NCI-H2171 treated with DMSO at 0.1 percent for 48 hours (cell line): ENCODE measurements at regions not wholly inside any gene's neighbourhood (a gene's known extent, or its start where the extent isn't known, plus 50 kb on each side); places are given as distances from the start of the nearest gene placed in this dataset.
"Not testable (repeated sequence)": the region's sequence is repeated elsewhere in the genome, so short reads cannot be mapped to it uniquely, and the experiment has no call there.

Source experiments
- DNase-seq: peaks from one replicate; lab custom pipeline; 2025; lab: John Stamatoyannopoulos, UW

- DNase-seq = no peak
Measured at GRCh38 chr3:110478377-110479054, 593.1 kb upstream of the NECTIN3 start.

DNA sequence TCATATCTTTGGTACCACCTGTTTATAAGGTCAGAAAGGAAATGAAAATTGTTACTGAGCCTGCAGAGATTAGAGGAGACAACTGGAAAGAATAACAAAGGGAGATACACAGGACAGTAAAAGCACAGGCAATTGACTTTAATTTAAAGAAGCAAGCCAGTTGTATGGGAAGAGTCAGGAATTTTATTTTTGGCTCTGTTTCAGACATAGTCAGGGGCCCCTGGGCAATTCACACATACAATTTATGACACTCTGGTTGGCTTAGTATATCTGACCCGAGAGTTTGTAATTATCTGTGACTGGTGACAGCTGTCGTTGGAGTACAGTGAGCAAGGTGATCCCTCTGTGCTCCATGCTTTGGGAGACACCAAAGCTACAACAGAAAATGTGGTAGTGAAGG lies 591.9 kb upstream of the NECTIN3 start:
- DNase-seq = no peak

DNA sequence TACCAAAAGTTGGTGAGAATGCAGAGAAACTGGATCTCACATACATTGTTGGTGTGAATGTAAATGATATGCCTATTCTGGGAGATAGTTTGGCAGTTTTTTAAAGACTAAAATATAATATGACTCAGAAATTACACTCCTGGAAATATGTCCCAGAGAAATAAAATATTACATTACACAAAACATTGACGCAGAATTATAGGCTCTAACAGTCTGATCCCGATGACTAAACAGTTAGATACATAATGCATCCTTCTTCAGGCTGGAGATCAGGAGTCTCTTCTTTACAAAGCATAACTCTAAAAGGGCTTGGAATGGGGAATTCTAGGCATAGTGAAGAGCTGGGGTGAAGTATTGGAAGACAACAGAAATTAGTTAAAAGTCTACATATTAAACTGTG lies 586.2 kb upstream of the NECTIN3 start:
- DNase-seq = no peak

- DNase-seq = no peak
Measured at GRCh38 chr3:110487840-110488239, 583.8 kb upstream of the NECTIN3 start.

DNA sequence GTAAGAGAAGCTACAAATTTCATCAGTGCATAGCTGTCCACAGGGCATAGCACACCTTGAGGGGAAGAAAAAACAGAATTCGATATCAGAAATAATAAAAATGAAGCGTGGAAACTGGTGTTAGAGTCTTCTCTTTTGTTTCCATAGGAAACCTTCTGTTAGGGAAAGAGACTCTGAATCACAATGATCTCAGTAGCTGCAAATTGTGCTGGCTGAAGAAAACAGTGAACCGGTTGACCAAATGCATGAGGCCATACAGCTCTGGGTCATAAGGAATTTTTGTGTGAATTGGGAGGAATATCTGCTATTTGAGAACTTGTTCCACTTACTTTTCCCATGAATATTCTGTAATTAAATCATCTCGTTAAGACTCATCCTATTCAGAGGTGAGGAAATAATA lies 580.2 kb upstream of the NECTIN3 start:
- DNase-seq = no peak

DNA sequence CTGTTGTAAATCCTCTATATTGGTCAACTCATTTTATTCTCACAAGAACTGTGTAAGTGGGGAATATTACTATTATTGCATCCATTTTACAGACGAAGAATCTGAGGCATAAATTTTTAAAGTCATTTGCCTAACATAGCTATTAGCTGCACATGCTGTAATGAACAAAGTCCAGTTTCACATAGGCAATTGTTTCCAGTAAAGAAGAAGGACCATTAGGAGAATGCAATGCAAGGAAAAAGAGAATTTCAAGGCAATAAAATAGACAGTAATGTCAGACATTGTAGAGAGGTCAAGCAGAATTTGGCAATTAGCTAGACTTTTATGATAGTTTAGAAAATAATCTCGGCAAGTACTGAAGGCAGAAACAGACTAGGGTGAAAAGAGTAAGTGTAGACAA lies 578.7 kb upstream of the NECTIN3 start:
- DNase-seq = no peak

- no peak for DNase-seq
Measured at GRCh38 chr3:110493438-110494092, 578.1 kb upstream of the NECTIN3 start.

GRCh38 chr3:110494093-110494490 lies 577.5 kb upstream of the NECTIN3 start:
- DNase-seq = no peak

GRCh38 chr3:110494728-110495127 lies 576.9 kb upstream of the NECTIN3 start:
- no peak for DNase-seq

DNA sequence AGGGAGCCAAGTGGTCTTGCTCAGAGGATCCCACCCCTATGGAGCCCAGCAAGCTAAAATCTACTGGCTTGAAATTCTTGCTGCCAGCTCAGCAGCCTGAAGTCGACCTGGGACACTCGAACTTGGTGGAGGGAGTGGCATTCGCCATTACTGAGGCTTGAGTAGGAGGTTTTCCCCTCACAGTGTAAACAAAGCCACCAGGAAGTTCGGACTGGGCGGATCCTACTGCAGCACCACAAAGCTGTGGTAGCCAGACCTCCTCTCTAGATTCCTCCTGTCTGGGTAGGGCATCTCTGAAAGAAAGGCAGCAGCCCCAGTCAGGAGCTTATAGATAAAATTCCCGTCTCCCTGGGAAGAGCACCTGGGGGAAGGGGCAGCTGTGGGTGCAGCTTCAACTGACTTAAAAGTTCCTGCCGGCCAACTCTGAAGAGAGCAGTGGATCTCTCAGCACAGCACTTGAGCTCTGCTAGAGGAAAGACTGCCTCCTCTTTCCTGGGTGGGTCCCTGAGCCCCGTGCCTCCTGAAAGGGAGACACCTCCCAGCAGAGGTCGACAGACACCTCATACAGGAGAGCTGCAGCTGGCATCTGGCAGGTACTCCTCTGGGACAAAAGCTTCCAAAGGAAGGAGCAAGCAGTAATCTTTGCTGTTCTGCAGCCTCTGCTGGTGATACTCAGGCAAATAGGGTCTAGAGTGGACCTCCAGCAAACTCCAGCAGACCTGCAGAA lies 576.3 kb upstream of the NECTIN3 start:
- DNase-seq = no peak

- DNase-seq = no peak
Measured at GRCh38 chr3:110504401-110504800, 567.2 kb upstream of the NECTIN3 start.

- DNase-seq = no peak
Measured at GRCh38 chr3:110504901-110505300, 566.7 kb upstream of the NECTIN3 start.

GRCh38 chr3:110506890-110507289 lies 564.7 kb upstream of the NECTIN3 start:
- no peak for DNase-seq

GRCh38 chr3:110507570-110507969 lies 564.0 kb upstream of the NECTIN3 start:
- not testable (repeated sequence) for DNase-seq

- DNase-seq = no peak
Measured at GRCh38 chr3:110512961-110513360, 558.7 kb upstream of the NECTIN3 start.

DNA sequence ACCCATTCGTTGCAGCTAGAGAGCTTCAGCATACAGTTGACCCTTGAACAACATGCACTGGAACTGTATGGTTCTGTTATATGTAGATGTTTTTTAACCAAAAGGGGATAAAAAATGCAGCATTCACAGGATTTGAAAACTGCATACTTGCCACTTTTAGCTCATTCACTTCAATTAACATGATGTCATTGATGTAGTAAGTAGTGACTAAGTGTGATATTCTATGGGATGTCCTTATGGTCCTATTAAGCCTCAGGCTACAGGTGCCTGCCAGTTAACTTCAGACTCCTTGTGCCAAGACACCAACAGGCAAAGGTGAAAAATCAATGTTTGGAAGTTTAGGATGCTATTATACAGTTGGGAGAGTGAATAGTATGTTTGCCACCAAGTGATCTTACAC lies 553.6 kb upstream of the NECTIN3 start:
- no peak for DNase-seq

GRCh38 chr3:110519071-110519470 lies 552.5 kb upstream of the NECTIN3 start:
- no peak for DNase-seq

DNA sequence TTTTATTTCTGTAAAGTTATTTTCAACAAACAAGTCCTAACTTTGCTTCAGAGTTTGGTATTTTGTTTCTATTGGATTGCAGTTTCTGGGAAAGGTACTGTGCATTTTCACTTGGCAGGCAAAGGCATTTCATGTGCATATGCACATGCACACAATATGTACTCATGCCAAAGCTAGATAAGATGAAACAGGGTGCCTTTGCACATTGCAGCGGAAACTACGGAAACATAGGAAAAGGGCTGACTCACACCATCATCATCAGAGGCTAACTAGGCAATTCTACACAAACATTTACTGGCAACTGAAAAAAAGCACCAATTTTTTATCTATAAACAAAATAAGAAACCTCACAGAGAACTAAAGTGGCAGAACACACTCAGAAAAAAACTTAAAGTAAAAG lies 550.6 kb upstream of the NECTIN3 start:
- no peak for DNase-seq

DNA sequence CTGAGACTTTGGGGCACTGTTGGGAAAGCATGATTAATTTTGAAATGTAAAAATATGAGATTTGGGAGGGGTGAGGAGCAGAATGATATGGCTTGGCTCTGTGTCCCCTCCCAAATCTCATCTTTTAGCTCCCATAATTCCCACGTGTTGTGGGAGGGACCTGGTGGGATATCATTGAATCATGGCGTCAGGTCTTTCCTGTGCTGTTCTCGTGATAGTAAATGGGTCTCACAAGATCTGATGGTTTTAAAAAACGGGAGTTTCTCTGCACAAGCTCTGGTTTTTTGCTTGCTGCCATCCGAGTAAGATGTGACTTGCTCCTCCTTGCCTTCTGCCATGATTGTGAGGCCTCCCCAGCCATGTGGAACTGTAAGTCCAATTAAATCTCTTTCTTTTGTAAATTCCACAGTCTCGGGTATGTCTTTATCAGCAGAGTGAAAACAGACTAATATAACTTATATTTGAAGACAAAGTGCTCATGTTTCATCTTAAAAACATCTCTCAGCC lies 546.0 kb upstream of the NECTIN3 start:
- not testable (repeated sequence) for DNase-seq

DNA sequence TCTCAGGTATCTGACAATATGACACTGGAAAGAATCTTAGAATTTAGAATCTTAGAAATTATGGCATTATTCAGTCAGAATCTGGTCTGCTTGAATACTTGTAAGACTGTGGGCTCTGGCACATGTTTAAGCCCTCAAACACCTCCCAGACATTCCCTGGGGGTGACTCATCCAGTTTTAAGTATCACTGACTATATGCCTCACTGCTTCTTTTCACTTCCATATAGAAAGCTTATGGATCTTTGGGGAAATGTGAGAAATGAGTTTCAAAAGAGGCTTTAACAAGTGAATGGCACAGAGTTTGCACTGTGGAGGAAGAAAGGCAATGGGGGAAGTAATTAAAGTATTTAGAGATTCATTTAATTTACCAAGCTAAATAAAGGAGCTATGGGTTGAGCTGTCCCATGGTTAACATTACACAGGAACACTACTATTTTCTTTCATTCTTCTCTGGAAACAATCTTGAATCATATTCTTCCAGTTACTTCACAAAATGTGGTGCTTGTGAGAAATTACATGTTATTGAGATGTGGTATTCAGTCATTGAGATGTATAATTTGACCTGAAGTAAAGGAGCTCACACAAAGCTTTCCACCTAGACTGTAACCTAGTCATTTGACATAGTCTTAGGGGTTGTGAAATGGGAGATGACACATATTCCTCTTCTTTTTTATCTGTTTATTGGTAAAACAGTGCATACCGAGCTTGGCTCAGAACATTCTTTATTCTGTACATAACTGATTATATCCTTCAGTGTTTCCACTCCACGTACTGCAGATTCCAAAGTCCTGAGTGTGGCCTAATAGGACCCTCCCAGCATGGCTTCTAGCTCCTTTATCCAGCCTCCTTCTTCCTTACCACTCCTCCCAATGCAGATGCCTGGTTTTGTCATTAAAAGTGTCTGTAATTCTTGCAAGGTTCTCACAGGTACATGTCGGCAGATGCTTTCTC lies 544.6 kb upstream of the NECTIN3 start:
- no peak for DNase-seq

DNA sequence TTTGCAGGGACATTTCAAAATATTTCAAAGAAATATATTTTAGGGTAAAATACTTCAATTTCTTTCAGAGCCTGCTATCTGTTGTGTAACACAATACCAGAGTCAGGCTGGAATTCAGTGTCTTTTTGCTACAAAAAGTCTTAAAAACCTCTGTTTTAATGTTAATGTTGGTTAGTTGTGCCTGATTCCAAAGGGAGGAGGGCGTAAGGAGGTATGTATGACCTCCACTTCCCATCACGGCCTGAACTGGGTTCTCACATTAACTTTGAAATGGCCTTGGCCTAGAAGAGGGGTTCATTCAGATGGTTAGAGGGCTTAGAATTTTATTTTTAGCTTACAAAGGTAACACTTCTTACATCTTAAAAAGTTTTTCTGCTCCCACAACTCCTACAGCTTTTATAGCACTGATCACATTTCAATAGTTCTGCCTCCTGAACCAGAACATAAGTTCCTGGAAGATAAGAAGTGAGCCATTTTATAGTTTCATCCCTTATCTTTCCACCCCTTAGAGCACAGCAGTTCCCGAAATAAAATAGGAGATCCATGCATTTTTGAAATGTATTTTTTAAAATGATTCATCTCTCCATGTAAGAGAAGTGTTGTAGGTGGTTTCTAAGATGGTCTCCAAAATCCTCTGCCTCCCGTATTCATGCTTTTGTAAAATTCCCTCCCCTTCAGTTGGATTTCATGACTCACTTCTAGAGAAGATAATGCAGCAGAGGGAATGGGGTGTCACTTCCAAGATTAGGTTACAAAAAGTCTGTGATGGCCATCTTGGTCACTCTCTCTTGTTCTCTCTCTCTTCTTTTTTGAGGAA lies 543.1 kb upstream of the NECTIN3 start:
- DNase-seq = no peak
